ENCODE measurements at regions not wholly inside any gene's neighbourhood (a gene's known extent, or its start where the extent isn't known, plus 50 kb on each side); places are given as distances from the start of the nearest gene placed in this dataset.
A peak's percentile ranks its signal among the peaks of the same experiment; 100 is the strongest.

- no peak for TF ChIP-seq CTCF (IDR thresholded peaks at IDR 0.05)
- Histone ChIP-seq H3K4me1 (peaks cover 3 to 4% of the 10 kb centered on the region in 2 donors), H3K9me3 (no peaks in the 10 kb centered on the region), H3K27me3 (no peaks in the 10 kb centered on the region), H3K27ac (no peak overlapping the region), H3K4me3 (no peak overlapping the region), H3K36me3 (no peaks in the 10 kb centered on the region)
- DNase-seq (ENCODE audit: low spot score in 2 of 2): no peak
- intact Hi-C loops (cut with DNase I): no loop called here
Measured at GRCh38 chr20:17860301-17861197, 108.0 kb downstream of the SNX5 start.

GRCh38 chr20:17859616-17860232 lies 108.9 kb downstream of the SNX5 start:
- Histone ChIP-seq H3K4me3 (no peak overlapping the region), H3K27me3 (no peaks in the 10 kb centered on the region), H3K27ac (no peak overlapping the region), H3K36me3 (no peaks in the 10 kb centered on the region), H3K4me1 (peaks cover 3 to 4% of the 10 kb centered on the region in 2 donors), H3K9me3 (no peaks in the 10 kb centered on the region)
- no peak for TF ChIP-seq CTCF (IDR thresholded peaks at IDR 0.05)
- peak in 1 of 2 donors; percentile 61 for DNase-seq (ENCODE audit: low spot score in 2 of 2)
- intact Hi-C loops (cut with DNase I): no loop called here

GRCh38 chr20:17859002-17859615 lies 109.5 kb downstream of the SNX5 start:
- DNase-seq (ENCODE audit: low spot score in 2 of 2): peak in 1 of 2 donors; percentile 58
- intact Hi-C loops (cut with DNase I): no loop called here
- Histone ChIP-seq H3K27me3 (no peaks in the 10 kb centered on the region), H3K4me1 (peaks cover 3 to 4% of the 10 kb centered on the region in 2 donors), H3K36me3 (no peaks in the 10 kb centered on the region), H3K27ac (no peak overlapping the region), H3K9me3 (no peaks in the 10 kb centered on the region), H3K4me3 (no peak overlapping the region)
- no peak for TF ChIP-seq CTCF (IDR thresholded peaks at IDR 0.05)

GRCh38 chr20:17858450-17859001 lies 110.1 kb downstream of the SNX5 start:
- Histone ChIP-seq H3K4me3 (no peak overlapping the region), H3K9me3 (no peaks in the 10 kb centered on the region), H3K36me3 (no peaks in the 10 kb centered on the region), H3K4me1 (peaks cover 0 to 4% of the 10 kb centered on the region in 2 donors), H3K27me3 (no peaks in the 10 kb centered on the region), H3K27ac (no peak overlapping the region)
- no peak for TF ChIP-seq CTCF (IDR thresholded peaks at IDR 0.05)
- DNase-seq (ENCODE audit: low spot score in 2 of 2): no peak
- intact Hi-C loops (cut with DNase I): no loop called here

- intact Hi-C loops (cut with DNase I): no loop called here
- Histone ChIP-seq H3K36me3 (no peaks in the 10 kb centered on the region), H3K27ac (no peak overlapping the region), H3K4me1 (peaks cover 0 to 4% of the 10 kb centered on the region in 2 donors), H3K9me3 (no peaks in the 10 kb centered on the region), H3K4me3 (no peak overlapping the region), H3K27me3 (no peaks in the 10 kb centered on the region)
- TF ChIP-seq CTCF (IDR thresholded peaks at IDR 0.05): no peak
- no peak for DNase-seq (ENCODE audit: low spot score in 2 of 2)
Measured at GRCh38 chr20:17857639-17858449, 110.8 kb downstream of the SNX5 start.

All from ascending aorta (tissue), 2 donors.